ENCODE measurements at regions not wholly inside any gene's neighbourhood (a gene's known extent, or its start where the extent isn't known, plus 50 kb on each side); places are given as distances from the start of the nearest gene placed in this dataset.

GRCh38 chr2:52874466-52875106 lies 893.0 kb upstream of the CHAC2 start:
- Histone ChIP-seq H3K27ac (ENCODE audit: low read length) (no peak overlapping the region), H4K20me1 (ENCODE audit: insufficient read depth, low read length) (no peaks in the 10 kb centered on the region), H3K79me2 (ENCODE audit: low read length) (no peaks in the 10 kb centered on the region), H3K4me3 (ENCODE audit: low read length) (no peak overlapping the region), H2AFZ (ENCODE audit: low read length) (no peak overlapping the region), H3K36me3 (replicated peaks; ENCODE audit: insufficient read depth, low read length) (no peaks in the 10 kb centered on the region), H3K9me3 (replicated peaks; ENCODE audit: insufficient read depth, low read length) (no peaks in the 10 kb centered on the region), H3F3A (ENCODE audit: insufficient read depth, low read length) (no peaks in the 10 kb centered on the region), H3K4me2 (ENCODE audit: low read depth, low read length) (no peak overlapping the region), H3K27me3 (replicated peaks; ENCODE audit: insufficient read depth, low read length) (no peaks in the 10 kb centered on the region), H3K9ac (ENCODE audit: low read length) (no peak overlapping the region), H3K9me2 (replicated peaks; ENCODE audit: insufficient read depth, low read length) (no peaks in the 10 kb centered on the region), H3K4me1 (ENCODE audit: low read length) (no peaks in the 10 kb centered on the region)
- no peak for DNase-seq
- TF ChIP-seq CTCF (IDR thresholded peaks at IDR 0.05; ENCODE audit: low read length) (no peak), EZH2 (optimal IDR thresholded peaks at IDR 0.05; ENCODE audit: low read depth, low read length) (no peak), EZH2phosphoT487 (IDR thresholded peaks at IDR 0.05; ENCODE audit: low read length) (no peak)

- Histone ChIP-seq H3K27ac (ENCODE audit: low read length) (no peak overlapping the region), H3K4me1 (ENCODE audit: low read length) (no peaks in the 10 kb centered on the region), H4K20me1 (ENCODE audit: insufficient read depth, low read length) (no peaks in the 10 kb centered on the region), H3F3A (ENCODE audit: insufficient read depth, low read length) (no peaks in the 10 kb centered on the region), H3K4me2 (ENCODE audit: low read depth, low read length) (no peak overlapping the region), H3K27me3 (replicated peaks; ENCODE audit: insufficient read depth, low read length) (no peaks in the 10 kb centered on the region), H3K36me3 (replicated peaks; ENCODE audit: insufficient read depth, low read length) (no peaks in the 10 kb centered on the region), H3K9ac (ENCODE audit: low read length) (no peak overlapping the region), H3K9me2 (replicated peaks; ENCODE audit: insufficient read depth, low read length) (no peaks in the 10 kb centered on the region), H3K4me3 (ENCODE audit: low read length) (no peak overlapping the region), H2AFZ (ENCODE audit: low read length) (no peak overlapping the region), H3K9me3 (replicated peaks; ENCODE audit: insufficient read depth, low read length) (no peaks in the 10 kb centered on the region), H3K79me2 (ENCODE audit: low read length) (no peaks in the 10 kb centered on the region)
- TF ChIP-seq CTCF (IDR thresholded peaks at IDR 0.05; ENCODE audit: low read length) (no peak), EZH2 (optimal IDR thresholded peaks at IDR 0.05; ENCODE audit: low read depth, low read length) (no peak), EZH2phosphoT487 (IDR thresholded peaks at IDR 0.05; ENCODE audit: low read length) (no peak)
- no peak for DNase-seq
Observed at GRCh38 chr2:52862801-52863200, 904.8 kb upstream of the CHAC2 start.

GRCh38 chr2:52861596-52861995 lies 906.0 kb upstream of the CHAC2 start:
- no peak overlapping the region for H2AFZ ChIP-seq (ENCODE audit: low read length)
- H4K20me1 ChIP-seq (ENCODE audit: insufficient read depth, low read length), result no peaks in the 10 kb centered on the region
- no peaks in the 10 kb centered on the region for H3K9me3 ChIP-seq (replicated peaks; ENCODE audit: insufficient read depth, low read length)
- no peak overlapping the region for H3K27ac ChIP-seq (ENCODE audit: low read length)
- H3K9ac ChIP-seq (ENCODE audit: low read length), result no peak overlapping the region
- no peaks in the 10 kb centered on the region for H3K27me3 ChIP-seq (replicated peaks; ENCODE audit: insufficient read depth, low read length)
- DNase-seq, result no peak
- no peaks in the 10 kb centered on the region for H3K36me3 ChIP-seq (replicated peaks; ENCODE audit: insufficient read depth, low read length)
- no peaks in the 10 kb centered on the region for H3K79me2 ChIP-seq (ENCODE audit: low read length)
- TF ChIP-seq EZH2 (optimal IDR thresholded peaks at IDR 0.05; ENCODE audit: low read depth, low read length) (no peak), CTCF (IDR thresholded peaks at IDR 0.05; ENCODE audit: low read length) (no peak), EZH2phosphoT487 (IDR thresholded peaks at IDR 0.05; ENCODE audit: low read length) (no peak)
- no peaks in the 10 kb centered on the region for H3F3A ChIP-seq (ENCODE audit: insufficient read depth, low read length)
- no peaks in the 10 kb centered on the region for H3K9me2 ChIP-seq (replicated peaks; ENCODE audit: insufficient read depth, low read length)
- no peaks in the 10 kb centered on the region for H3K4me1 ChIP-seq (ENCODE audit: low read length)
- no peak overlapping the region for H3K4me2 ChIP-seq (ENCODE audit: low read depth, low read length)
- no peak overlapping the region for H3K4me3 ChIP-seq (ENCODE audit: low read length)
